Stimulated activated CD8-positive, alpha-beta memory T cell treated with anti-CD3 and anti-CD28 coated beads, Interleukin-4, amount 100 ng/mL, for 1 hour (primary cell): ENCODE measurements at regions not wholly inside any gene's neighbourhood (a gene's known extent, or its start where the extent isn't known, plus 50 kb on each side); places are given as distances from the start of the nearest gene placed in this dataset.
"Not testable (repeated sequence)": the region's sequence is repeated elsewhere in the genome, so short reads cannot be mapped to it uniquely, and the experiment has no call there.

Experiments used
- DNase-seq, 2 donors: peaks; one replicate each; pipeline ENCODE4 v3.0.0-alpha.2; 2020; ENCODE audit warnings: low read depth in 2 of 2, low spot score in 1 of 2

DNA sequence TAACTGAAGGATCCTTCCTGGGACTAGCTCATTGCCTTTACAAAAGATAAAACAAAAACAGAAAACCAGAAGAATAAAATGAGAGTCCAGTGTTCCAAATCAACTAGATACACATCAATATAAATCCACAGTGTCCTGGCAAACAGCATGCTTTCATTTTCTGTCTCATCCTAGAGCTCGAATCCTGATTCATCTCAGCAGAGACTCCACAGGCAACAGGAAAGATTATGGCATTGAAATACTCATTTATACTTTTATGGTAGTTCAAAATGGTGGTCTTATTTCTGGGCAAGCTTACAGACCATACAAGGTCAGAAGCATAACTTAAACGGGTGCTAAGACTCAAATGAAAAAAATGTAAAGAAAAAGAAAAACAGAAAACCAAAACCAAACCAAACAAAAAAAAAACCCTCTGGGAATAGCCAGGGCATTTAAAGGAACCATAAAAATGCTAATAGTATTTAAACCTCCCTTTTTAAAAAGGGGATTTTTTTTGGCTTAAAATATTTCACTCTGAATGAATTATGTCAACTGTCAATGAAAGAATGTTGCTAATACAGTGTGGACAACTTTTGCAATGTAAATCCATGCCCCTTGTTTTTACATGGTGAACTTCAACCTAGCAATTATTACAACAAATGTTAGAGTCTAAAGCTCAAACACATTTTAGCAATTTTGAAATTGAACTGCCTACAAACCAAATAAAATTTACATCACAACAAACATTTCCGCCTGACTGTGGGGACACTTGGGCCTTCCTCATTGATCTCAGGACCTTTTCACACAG, 57.9 kb downstream of the GPR101 start:
- DNase-seq, result no peak

DNA sequence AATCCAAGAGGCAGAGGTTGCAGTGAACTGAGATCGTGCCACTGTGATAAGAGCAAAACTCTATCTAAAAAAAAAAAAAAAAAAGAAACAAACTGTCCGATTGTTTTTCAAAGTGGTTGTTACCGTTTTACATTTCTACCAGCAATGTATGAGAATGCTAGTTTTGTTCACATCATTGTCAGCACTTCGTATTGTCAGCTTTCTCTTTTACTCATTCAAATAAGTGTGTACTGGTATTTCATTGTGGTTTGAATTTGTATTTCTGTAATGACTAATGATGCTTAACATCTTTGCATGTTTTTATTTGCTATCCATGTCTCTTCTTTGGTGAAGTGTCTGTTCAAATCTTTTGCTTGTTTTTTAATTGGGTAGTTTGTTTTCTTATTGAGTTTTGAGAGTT, 65.8 kb downstream of the GPR101 start:
- DNase-seq, result no peak

DNA sequence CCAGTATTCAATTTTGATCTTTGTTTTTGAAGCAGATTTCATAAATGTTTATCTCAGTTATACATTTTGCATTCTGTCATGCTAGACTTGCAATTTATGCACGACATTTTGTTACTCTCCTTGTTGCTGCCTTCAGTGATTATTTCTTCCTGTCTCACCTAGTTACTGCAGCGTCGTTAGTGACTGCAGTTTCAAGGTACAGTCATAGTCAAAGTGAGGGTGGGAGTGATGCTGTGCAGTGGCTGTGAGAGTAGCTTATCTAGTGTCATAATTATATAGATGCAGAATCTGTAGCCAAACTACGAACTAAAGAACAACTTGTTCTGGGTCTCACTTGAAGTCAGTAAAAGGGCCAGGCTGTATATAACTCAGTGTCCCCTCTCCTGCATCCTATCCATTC, 69.8 kb downstream of the GPR101 start:
- DNase-seq, result no peak

DNA sequence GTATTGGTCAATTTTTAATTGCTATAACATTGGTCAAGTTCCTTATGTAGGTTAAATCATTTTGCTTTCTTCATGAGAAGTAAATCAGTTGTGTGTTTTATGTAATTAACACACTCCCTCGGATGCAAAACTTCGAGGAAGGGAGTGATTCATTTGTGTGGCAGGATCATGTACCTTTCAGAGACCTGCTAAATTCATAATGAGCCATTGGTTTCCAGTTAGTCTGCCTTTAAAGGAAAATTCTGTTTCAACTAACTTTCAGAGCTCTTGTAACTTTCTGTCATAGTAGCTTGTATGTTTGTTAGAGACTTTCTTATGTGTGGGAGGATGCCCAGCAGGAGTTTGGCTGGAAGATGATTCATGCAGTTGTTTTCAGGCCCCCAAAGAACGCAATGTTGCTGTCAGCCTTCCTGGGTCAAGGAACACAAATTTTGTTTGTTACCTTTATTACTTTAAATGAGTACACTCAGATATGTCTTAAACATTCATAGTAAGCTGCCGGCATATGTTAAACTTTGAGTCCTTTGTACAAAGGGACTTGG, 72.1 kb downstream of the GPR101 start:
- no peak for DNase-seq

GRCh38 chrX:136954930-136955329, 74.4 kb upstream of the RBMX start:
- no peak for DNase-seq

GRCh38 chrX:136953867-136954787, 73.6 kb upstream of the RBMX start:
- DNase-seq, result peak in 1 of 2 donors; percentile 13

DNA sequence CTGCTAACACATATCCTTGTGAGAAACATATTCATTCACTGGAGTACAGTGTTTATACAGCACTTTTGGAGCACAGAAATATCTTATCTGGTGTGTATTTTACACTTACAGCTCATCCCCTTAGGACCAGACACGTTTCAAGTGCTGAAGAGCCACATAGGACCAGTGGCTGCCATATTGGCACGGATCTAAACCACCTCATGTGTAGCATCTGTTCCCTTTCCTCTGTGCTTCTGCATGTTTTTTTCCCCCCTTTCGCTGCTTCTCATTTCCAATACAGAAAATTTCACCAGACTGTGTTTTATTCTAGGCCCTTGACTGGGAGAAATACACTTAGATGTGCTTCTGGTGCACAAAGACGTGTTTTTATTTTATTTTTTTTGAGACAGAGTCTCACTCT, 69.7 kb upstream of the RBMX start:
- no peak for DNase-seq

GRCh38 chrX:136941396-136942337, 61.1 kb upstream of the RBMX start:
- no peak for DNase-seq

GRCh38 chrX:136936183-136936549, 55.6 kb upstream of the RBMX start:
- no peak for DNase-seq

- DNase-seq, result not testable (repeated sequence)
Measured at GRCh38 chrX:136935533-136936182, 55.1 kb upstream of the RBMX start.

GRCh38 chrX:136934652-136935051, 54.1 kb upstream of the RBMX start:
- DNase-seq, result not testable (repeated sequence)

DNA sequence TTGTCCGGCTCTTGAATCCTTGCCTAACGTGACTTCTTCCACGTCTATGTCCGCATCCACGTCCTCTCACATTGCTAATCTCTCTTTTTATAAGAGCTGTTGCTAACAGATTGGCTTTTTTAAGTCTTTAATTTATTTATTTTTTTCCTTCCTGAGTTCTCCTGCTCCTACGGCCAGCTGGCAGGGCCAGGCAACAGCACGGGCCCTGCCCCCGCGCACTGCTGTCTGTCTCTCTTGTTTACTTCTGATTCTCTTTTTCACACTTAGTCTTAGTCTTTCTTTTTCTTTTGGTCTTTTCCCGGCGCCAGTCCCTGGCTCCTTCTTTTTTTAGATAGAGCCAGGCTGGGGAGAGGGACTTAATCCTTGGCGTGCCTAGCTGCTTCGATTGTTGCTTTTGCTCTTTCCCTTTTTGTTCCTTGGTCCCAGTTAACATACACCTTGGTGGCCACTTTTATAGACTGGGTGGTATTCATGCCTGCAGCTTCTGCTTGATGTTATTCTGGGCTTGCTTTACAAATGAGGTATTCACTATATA, 53.2 kb upstream of the RBMX start:
- DNase-seq, result no peak

- DNase-seq, result no peak
Measured at GRCh38 chrX:136931661-136932060, 51.1 kb upstream of the RBMX start.
